ENCODE measurements at regions not wholly inside any gene's neighbourhood (a gene's known extent, or its start where the extent isn't known, plus 50 kb on each side); places are given as distances from the start of the nearest gene placed in this dataset.
A peak's percentile ranks its signal among the peaks of the same experiment; 100 is the strongest.

DNA sequence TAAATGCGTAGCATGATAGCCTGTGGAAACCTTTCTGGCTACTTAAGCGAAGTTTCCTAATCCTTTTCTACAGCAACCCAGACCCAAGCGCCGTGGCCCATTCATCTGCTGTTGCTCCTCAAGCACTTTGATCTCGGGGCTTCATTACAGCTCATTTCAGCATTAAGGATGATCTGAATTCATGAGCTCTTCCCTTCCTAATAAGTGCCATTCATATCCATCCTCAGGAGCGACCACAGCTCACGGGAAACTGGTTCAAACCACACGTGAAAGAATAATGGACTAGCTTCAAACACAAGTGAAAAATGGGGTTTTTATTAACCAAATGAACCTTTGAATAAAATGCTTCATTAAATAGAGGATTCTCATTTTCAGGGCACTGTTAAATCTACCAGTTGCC is 202.6 kb upstream of the LEF1 start:
- DNase-seq (ENCODE audit: low spot score in 2 of 2): no peak
- no peak for FAIRE-seq

DNA sequence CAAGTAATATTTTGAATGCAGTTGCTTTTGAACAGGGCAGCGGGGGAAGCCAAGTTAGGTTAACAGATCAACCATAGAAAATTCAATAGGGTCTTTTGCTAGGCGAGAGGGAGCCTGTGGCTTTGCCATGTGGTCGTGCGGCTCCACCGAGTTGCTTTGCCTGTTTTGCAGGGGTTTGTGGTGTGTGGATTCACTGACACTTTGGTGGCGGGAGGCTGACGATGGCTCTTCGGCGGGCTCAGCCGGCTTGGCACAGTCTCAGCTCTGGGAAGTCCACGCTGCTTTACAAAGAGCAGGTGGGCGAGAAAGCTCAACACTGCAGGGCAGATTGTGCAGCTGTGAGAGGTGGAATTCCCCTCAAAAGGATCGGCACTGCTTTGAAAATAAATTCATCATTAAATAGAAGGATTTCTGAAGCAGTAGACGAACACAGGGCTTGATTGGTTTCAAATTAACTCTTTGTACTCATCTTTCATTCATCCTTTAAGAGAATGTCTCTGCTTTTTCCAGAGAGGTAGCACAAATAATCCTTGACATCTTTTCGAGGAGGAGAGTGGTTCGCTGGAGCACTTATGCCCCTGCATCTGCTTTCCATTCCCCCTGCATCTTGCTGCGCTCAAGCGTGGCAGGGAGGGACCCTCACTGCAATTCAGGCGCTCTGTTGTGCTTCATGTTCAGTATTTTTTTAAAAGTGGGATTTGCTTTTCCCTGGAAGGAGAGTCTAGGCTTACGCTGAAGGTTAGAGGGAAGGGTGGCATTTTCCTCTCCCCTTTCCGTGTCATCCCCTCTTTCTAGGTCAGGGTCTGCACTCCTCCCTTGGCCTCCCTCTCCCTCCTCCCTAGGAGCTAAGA is 201.8 kb upstream of the LEF1 start:
- FAIRE-seq (no peak), DNase-seq (ENCODE audit: low spot score in 2 of 2) (no peak)

DNA sequence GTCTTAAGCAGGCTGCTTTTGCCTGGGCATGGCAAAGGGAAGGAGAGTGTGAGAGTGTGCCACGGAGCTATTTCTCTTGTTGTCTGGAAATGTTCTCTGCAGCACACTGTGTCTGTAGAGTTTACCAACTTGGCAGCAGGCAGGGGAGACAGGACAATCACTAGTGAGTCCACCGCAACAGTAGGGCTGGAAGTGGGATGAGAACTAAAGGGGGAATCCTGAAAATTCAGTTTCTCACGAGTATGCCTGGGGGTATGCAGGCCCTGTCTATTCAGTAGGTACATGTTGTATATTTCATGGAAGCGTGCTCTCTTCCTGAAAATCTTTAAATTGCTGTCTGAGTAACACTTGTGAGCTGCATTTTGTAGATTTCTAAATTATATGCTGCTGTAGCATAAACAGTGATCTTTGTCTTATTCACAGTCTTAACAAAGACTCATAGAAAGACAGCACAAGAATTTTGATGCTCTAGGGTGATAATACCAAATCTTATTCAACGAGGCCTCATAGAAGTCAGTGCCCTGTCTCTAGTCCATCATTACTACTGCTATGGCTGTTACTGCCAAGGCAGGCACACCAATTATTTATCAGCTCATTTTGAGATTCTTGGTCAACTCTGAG is 200.4 kb upstream of the LEF1 start:
- no peak for DNase-seq (ENCODE audit: low spot score in 2 of 2)

DNA sequence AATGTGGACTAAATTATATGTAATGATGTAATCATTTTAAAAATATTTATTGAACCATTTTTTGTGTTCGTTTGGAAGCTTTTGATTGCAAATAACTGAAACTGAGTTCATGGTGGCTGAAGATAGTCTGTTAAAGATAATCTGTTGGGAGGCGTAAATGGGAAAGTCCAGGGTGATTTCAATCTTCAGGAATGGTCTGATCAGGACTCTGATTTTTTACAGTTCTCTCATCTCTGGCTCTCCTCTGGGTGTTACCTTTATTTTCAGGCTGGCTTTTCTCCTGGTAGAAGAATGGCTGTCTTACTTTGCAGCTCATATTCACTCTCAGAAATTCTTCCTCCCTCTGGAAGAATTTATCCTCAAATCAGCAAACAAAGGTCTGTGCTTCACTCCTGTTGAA is 199.0 kb upstream of the LEF1 start:
- FAIRE-seq (no peak), DNase-seq (ENCODE audit: low spot score in 2 of 2) (no peak)

More for the DNA sequence above, 200.4 kb upstream of the LEF1 start:
- FAIRE-seq: no peak

DNA sequence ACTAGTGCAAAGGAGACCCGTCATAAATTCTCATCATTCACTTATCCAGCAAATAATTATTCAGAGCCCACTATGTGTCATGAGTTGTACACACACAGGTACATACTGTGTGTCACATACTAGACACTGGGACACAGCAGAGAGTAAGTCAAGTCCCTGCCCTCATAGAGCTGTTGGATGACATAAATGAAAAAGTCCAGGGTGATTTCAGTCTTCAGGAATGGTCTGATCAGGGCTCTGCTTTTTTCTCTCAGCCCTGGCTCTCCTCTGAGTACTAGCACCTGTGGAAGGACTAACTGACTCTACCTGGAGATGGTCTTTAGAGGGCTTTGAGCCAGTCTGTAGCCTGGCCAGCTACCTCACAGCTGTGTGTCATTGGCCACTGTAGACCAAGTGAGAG is 198.0 kb upstream of the LEF1 start:
- FAIRE-seq (no peak), DNase-seq (ENCODE audit: low spot score in 2 of 2) (no peak)

DNA sequence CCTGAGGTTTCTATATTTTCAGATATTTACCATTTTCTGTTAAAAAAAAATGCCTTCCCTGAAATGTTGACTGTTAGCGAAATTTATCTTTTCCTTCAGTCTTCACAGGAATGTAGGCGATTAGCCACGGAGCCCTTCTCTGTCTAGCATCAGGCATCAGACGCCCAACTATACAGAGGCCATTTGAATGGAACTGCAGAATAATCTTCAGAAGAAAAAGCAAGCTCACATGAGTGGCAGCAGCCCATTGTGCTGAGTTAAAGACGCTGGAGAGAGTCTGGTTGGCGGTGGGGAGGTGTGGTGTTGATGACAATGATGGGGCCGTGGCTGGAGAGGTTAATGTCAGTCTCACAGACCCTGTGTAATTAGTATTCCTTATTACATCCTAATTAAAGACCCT is 196.8 kb upstream of the LEF1 start:
- no peak for DNase-seq (ENCODE audit: low spot score in 2 of 2)

DNA sequence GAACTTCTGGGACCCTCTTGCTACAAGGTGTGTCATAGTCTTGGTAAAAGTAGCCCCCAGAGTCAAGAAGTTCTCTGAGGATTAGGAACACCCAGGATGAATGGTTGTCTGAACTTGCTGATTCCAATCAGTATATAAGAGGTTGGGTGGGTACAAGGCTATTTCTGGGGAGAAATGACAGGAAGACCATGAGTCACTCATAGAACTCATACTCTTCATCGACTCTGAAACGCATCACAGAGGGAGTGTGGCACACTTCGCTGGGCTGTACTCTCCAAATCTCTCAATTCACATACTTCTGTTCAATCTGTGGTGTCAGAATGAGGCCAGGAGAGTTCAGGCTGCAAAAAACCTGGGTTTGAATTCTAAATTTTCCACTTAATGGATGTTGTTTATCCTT is 193.2 kb upstream of the LEF1 start:
- FAIRE-seq: no peak
- no peak for DNase-seq (ENCODE audit: low spot score in 2 of 2)

More for the DNA sequence above, 196.8 kb upstream of the LEF1 start:
- FAIRE-seq: no peak

DNA sequence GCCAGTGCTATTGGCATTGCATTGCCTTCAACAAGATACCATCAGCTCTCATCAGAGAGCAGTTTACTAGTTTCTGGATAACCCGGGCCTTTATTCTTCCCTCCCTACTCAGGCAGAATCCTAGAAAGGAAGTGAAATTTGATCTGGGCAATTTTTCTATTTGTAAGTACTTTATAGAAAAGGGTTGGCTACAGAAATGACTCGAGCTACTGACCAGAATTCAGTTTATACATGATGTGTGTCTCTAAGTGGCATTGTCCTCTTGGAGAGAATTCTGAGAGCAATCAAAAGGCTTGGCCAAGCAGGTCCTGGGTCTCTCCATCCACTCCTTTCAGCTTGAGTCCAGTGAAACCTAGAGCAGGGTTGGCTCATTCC is 192.7 kb upstream of the LEF1 start:
- no peak for FAIRE-seq
- DNase-seq (ENCODE audit: low spot score in 2 of 2): no peak

DNA sequence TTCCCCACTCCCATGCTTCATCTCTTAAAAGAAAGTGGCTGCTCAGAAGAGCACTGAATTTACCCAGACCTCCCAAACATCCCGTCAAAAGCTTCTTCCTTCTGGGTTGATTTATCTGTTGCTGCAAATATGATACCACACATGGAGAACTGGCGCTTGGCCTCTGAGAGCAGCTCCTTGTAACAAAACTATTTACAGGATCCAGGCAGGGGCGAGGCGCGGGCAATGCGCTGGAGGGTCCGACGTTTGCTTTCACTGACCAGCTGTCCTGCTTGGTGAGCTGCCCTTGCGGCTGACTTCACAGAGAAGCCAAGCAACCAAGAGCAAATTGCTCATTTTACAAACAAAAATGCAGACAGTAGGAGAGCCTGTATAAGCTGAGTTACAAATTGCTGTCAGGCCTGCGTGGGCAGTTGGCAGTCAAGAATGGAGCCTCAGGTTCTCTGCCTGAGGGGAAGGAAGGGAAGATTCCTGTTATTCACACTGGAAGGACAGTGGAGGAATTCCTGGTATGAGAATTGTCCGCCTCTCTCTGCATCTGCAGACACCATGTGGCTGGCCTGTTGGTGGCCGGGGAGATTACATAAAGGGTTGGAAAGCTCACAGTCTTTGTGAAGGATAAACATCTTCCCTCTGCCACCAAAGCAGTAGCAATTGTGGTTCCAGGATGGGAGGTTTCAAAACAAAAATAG is 192.2 kb upstream of the LEF1 start:
- peak in 1 of 2 donors; percentile 25 for DNase-seq (ENCODE audit: low spot score in 2 of 2)
- FAIRE-seq: no peak

DNA sequence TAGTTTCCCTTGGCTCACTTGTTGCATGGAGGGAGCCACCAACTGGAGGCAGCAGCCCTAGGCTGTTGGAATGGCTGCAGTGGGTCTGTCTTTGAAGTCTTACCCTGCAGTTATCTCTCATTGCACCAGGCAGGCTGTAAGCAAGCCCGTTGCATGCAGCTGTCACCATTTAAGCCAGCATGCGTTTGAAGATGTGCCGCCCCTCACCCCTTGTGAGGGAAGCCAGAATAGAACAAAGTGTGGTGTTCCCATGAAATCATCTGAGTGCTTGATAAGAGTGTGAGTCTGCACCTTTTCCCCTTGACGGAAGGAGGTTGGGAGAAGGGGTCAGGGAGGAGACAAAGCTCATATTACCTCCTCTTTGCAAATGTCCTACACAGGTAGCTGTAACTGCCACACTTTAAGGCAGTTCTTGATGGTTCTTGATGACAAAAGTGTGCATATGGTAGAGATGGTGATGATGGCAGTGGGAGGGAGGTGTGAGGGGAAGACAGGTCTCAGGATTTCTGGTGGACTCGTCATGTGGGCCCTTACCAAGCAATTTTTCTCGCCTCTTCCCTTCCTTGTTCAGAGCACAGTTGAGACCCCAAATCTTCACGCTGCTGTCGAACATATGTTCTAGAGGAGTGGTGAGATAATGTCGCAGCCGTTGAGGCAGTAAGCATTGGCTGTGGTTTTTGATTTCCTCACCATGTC is 191.4 kb upstream of the LEF1 start:
- DNase-seq (ENCODE audit: low spot score in 2 of 2): no peak
- FAIRE-seq: no peak

DNA sequence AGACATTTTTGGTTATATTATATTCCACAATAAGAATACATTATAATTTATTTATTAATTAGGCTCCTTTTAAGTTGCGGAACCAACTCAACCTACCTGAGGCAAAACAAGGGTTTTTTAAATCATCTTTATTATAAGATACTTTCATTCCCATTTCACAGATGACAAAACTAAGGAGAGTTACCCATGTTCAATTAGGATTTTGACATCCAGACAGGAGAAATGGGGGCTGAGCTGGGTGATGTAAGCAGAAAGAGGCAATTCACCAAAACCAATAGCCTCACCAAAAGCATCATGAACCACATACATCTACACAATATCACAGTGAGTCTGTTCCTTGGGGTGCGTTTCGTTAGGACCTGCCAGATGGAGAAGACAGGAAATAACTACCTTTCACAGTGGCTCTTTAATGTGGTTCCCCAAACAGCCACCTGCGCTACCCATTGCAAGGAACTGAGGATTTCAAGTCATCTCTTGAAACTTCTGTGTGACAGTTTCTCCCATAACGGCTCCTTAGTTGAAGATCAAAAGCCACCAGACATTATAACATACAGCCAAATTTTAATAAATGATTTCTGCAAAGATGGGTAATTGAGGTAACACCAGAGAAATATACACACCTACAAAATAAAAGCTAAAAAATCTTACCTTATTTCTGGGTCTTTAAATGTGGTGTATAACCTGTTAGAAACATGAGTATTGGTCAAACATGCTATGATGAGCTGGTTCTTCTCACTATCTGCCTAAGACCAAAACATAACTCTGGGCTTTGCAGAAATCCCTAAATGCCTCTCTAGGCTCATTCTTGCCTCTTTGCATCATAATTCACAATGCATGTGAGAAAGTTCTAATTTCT is 190.6 kb upstream of the LEF1 start:
- DNase-seq (ENCODE audit: low spot score in 2 of 2) (no peak), FAIRE-seq (no peak)

DNA sequence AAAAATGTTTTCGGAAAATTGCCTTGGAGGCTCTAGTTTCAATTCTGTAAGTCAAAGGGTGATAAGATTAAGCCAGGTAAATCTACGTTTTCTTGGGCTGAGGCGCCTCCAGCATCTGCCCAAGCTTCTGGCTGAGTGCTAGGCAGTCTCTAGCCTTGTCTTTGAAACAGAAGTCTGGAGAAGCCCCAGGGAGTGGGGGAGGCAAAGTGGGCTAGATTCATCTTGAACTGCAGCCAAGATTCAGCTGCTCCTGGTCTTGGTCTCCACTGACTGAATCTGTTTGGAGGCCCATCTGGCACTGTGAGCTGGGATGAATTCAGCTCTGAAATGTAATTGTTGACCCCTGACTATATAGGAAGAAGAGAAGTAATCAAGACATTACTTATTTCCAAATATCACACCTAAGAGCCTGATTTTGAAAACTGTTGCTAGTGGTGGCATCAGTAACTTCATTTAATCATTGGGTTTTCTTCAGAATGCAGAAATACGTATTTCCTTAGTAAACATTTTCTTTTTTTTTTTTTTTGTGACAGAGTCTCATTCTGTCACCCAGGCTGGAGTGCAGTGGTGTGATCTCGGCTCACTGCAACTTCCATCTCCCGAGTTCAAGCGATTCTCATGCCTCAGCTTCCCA is 187.3 kb upstream of the LEF1 start:
- no peak for FAIRE-seq
- no peak for DNase-seq (ENCODE audit: low spot score in 2 of 2)

DNA sequence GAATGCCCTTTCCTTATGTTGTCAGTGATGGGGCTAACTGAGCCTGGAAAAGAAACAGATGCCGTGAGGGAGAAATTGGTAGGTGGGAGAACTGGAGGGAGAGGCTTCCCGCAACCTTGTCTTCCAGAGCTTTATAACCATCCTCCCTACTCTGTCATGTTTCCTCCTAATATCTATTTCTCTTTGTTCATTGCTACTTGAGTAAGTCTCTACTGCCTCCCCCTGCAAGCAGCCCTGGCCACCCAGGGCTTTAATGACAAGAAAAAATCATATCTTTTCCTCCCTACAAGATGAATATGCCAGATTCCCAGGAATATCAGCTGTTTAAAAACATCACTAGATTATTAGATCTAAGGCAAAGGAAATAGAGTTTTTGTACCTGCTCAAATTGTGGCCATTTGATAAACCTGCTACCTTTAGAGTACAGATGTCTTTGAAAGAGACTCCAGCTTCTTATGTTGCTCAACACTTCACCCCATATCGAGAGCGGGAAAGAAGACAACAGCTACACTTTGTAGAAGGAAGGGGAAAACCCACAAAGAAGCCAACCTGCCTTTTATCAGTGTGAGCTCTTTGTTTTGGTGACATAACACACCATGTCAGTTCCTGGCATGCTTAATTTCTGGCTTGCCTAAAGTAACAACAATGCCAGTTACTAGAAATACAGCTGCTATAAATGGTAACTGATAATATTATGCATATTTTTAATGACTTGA is 186.6 kb upstream of the LEF1 start:
- no peak for FAIRE-seq
- no peak for DNase-seq (ENCODE audit: low spot score in 2 of 2)

DNA sequence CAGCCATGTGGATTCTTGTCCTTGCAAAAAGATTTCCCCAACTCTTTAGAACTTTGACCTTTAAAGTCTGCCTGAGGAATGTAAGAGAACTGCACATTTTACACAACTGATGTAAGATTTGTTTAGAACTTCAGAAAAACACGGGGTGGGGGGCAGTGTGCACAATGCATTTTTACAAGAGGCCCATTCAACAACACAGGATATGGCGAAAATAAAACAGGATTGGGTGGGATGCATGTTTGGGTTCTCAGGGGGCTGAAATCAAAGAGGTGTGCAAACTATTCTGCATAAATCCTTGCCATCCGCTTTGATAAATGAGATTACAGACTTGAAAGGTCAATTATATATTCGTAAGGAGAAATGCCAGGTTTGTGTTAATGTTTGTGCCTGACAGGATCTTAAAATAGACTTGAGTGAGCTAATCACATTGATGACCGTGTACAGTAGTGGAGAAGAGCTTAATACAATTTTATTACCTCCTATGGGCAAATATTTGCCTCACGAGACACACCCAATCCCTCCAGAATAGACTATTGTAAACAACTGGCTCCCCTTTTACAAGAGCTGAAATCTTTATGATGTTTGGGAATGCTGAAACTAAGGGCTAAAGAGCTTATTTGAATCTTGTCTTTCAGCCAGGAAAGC is 184.1 kb upstream of the LEF1 start:
- FAIRE-seq (no peak), DNase-seq (ENCODE audit: low spot score in 2 of 2) (no peak)

DNA sequence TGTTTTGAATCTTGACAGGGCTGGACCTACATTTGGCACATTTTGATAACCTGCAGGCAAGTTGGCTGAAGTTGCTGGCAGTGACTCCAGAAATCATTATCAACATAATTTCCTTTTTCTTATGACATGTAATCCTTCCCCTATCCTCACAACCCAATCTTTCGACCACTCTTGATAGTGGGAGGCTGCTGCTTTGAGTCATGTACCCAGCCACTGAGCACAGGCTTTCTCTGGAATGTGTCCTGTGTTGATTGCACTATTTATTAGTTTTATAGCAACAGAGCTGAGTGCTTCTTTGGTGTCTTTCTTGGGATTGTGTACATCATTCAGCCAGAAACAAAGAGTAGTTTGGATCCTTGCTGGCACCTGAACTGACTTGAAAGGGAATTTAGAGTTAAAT is 183.1 kb upstream of the LEF1 start:
- no peak for FAIRE-seq
- DNase-seq (ENCODE audit: low spot score in 2 of 2): no peak

DNA sequence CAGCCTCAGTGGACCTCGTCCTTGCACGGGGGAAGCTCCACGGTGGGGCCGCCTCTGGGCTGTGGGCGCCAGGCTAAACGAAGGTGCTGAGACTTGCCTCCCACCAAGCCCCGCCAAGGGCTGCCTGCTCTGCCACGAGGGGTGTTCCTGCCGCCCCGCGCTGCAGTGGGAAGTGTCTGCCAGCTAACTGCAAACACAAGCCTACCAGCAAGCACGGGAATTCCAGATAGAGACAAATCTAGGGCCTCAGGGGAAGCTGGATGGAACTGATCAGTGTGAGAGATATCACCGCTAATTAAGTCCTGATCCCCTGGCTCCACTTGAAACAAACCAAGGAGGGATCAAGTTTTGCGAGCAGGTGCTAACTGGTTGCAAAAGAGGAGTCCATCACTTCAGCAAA is 181.6 kb upstream of the LEF1 start:
- FAIRE-seq (no peak), DNase-seq (ENCODE audit: low spot score in 2 of 2) (no peak)

DNA sequence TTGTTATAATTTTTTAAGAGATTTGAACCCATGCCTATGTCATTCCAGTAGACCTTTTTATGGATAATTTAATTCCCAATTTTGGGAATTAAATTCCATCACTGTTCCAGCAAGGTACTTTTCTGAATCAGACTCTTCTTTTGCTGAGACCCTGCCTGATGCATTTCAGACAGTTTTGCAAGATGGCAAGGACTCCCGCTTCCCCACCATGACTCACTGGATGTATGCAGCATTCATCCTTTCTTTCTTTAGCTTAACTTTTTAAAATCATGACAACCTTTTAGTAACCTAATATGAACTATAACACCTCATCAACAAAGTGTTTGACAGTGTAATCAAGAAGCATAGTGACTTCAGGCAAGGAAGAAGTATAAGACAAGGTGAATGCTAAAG is 178.1 kb upstream of the LEF1 start:
- DNase-seq (ENCODE audit: low spot score in 2 of 2): no peak
- no peak for FAIRE-seq

Measured in frontal cortex (tissue), 3 donors.